Thoracic aorta (tissue), 2 donors: ENCODE measurements at regions not wholly inside any gene's neighbourhood (a gene's known extent, or its start where the extent isn't known, plus 50 kb on each side); places are given as distances from the start of the nearest gene placed in this dataset.

Experiments
- ATAC-seq: fragments of 150-250 bp; one replicate; pipeline ENCODE4 v1.8.0; 2017; ENCODE audit warnings: low read depth; ENCODE audit not compliant: insufficient number of reproducible peaks, low FRiP score
- DNase-seq: peaks from one replicate; pipeline ENCODE4 v3.0.0-alpha.2; 2020; ENCODE audit warnings: low spot score
- H3K27ac ChIP-seq, 2 donors: fragments of 200-600 bp; sonication (generic); 1 replicate in 1 of 2; 2 replicates in 1 of 2; pipeline ENCODE4 v1.5.1; 2016; ENCODE audit warnings: mild to moderate bottlenecking in 2 of 2, moderate library complexity in 2 of 2
- H3K27me3 ChIP-seq: fragments of 200-600 bp; sonication (generic); replicated peaks from 2 replicates; pipeline ENCODE4 v1.6.0; 2016; ENCODE audit warnings: mild to moderate bottlenecking; ENCODE audit not compliant: insufficient read depth
- H3K36me3 ChIP-seq: fragments of 200-600 bp; sonication (generic); one replicate; pipeline ENCODE4 v1.5.1; 2016
- H3K4me1 ChIP-seq, 2 donors: fragments of 200-600 bp; sonication (generic); 1 replicate in 1 of 2; 2 replicates in 1 of 2; pipeline versions ENCODE4 v1.5.1 to v1.6.0; 2016; ENCODE audit warnings: low read depth in 2 of 2, mild to moderate bottlenecking in 1 of 2; ENCODE audit not compliant: control insufficient read depth in 1 of 2
- H3K4me3 ChIP-seq: fragments of 200-600 bp; sonication (generic); 2 replicates; pipeline ENCODE4 v1.5.1; 2016; ENCODE audit warnings: mild to moderate bottlenecking
- H3K9me3 ChIP-seq: fragments of 200-600 bp; sonication (generic); 2 replicates; pipeline ENCODE4 v1.5.1; 2016
- TF ChIP-seq, protein P1 (sequence below): fragments of 200-600 bp; sonication (generic); IDR thresholded peaks from one replicate; pipeline ENCODE4 v1.5.1; 2019; ENCODE audit warnings: antibody characterized with exemption

DNA sequence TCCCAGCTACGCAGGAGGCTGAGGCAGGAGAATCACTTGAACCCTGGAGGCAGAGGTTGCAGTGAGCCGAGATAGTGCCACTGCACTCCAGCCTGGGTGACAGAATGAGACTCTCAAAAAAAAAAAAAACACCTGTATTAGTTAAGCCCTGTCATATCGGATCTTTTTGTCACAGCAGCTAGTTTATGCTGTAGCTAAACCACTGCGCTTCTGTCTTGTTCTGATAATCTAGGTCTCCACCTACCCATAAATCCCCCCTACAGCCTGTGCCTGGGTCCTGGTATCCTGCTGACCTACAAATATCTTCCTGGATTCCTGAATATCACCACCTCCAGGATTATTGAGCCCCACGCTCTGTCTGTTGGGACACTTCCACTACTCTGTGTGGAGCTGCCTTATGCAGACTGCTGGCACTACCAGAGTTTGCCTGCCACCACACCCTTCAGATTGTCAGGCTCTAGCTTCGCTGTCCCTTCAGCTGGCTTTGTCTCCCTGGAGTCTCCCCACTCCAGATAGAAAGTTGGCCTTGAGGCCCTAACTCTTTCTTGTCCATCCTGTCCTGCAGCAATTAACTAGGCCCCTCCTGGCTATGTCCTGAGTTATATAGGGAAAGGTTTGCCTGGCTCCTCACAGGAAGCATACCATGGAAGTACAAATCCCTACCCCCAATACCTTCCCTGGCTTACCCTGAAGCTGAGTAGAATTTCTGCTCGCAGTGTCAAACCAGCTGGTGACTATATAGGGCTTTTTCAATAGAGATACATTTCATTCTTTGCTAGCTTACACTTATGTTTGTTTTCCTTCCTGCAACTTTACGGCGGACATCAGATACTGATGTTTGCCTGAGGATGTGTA is 136.0 kb upstream of the SERTAD2 start:
- Histone ChIP-seq H3K4me1 (peaks cover 0 to 9% of the 10 kb centered on the region in 2 donors), H3K27ac (no peak overlapping the region), H3K36me3 (no peaks in the 10 kb centered on the region), H3K27me3 (no peaks in the 10 kb centered on the region), H3K4me3 (no peak overlapping the region), H3K9me3 (no peaks in the 10 kb centered on the region)
- no peak for DNase-seq
- no peak for ATAC-seq
- TF ChIP-seq, protein P1, sequence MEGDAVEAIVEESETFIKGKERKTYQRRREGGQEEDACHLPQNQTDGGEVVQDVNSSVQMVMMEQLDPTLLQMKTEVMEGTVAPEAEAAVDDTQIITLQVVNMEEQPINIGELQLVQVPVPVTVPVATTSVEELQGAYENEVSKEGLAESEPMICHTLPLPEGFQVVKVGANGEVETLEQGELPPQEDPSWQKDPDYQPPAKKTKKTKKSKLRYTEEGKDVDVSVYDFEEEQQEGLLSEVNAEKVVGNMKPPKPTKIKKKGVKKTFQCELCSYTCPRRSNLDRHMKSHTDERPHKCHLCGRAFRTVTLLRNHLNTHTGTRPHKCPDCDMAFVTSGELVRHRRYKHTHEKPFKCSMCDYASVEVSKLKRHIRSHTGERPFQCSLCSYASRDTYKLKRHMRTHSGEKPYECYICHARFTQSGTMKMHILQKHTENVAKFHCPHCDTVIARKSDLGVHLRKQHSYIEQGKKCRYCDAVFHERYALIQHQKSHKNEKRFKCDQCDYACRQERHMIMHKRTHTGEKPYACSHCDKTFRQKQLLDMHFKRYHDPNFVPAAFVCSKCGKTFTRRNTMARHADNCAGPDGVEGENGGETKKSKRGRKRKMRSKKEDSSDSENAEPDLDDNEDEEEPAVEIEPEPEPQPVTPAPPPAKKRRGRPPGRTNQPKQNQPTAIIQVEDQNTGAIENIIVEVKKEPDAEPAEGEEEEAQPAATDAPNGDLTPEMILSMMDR = no peak

DNA sequence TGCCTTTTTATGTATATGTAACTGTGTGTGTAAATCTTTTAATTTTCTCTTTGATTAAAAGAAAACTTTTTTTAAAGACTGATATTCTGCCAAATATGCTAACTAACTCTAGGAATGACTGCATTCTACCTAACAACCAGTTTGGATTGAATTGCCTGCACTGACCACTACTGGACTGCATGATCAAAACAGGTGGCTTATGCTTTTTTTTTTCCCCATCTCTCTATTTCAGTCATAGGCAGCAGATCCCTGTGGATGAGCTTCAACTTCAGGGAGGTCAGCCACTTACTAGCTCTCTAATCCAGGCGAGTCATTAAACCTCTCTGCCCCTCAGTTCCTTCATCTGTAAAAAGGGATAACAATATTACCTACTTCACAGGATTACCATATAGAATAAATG is 138.6 kb upstream of the SERTAD2 start:
- TF ChIP-seq, protein P1 = no peak
- no peak overlapping the region for H3K27ac ChIP-seq

DNA sequence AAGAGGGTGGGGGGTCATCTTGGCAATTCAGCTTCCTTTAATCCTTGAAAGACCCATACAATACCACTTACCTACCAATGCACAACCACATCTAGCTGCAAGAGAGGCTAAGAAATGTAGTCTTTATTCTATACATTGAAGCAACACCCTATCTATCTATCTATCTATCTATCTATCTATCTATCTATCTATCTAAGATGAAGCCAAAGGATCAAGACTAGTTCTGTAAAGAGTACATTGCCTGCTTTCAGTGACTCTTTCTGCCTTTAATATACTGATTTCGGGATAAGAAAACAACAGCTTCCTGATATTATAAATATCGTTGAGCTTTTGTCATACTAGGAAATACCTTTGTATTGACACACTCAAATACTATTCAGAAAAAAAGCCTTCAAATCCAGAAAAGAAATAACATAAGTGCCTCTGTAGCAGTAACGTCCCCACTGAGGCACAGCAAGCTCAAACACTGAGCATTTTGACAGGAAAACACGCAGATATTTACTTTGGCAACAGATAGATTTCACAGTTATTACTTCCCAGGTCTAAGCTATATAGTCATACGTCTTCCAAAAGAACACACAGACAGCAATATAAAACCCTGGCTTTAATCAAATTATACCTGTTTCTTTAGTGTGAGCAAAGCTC is 139.4 kb upstream of the SERTAD2 start:
- Histone ChIP-seq H3K4me1 (peaks cover 0 to 13% of the 10 kb centered on the region in 2 donors), H3K4me3 (no peak overlapping the region), H3K9me3 (no peaks in the 10 kb centered on the region), H3K27me3 (no peaks in the 10 kb centered on the region), H3K36me3 (no peaks in the 10 kb centered on the region), H3K27ac (no peak overlapping the region)
- DNase-seq = no peak
- TF ChIP-seq, protein P1 = no peak
- no peak for ATAC-seq

More for the DNA sequence above, 138.6 kb upstream of the SERTAD2 start:
- H3K4me1 ChIP-seq = peaks cover 0 to 9% of the 10 kb centered on the region in 2 donors
- no peak for DNase-seq
- H3K27me3 ChIP-seq = no peaks in the 10 kb centered on the region
- no peak overlapping the region for H3K4me3 ChIP-seq
- H3K9me3 ChIP-seq = no peaks in the 10 kb centered on the region
- no peak for ATAC-seq
- no peaks in the 10 kb centered on the region for H3K36me3 ChIP-seq

DNA sequence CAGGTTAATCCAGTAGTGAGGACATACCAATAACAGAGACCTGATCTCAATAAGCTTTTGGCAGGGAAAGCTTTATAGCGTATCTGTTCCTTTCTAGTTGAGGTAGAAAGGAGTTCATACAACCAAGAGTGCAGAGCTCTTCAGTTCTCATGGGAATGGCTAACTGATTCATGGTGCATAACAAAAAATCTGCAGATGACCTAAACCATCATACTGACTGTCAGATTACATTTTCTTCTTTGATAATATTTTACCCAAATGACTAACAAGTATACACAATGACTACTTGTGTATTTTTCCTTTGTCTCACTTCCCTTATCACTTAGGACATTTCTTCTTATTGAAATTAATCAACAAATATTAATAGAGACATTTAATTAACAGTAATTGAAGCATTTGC is 140.0 kb upstream of the SERTAD2 start:
- Histone ChIP-seq H3K4me1 (peaks cover 0 to 19% of the 10 kb centered on the region in 2 donors), H3K27me3 (no peaks in the 10 kb centered on the region), H3K36me3 (no peaks in the 10 kb centered on the region), H3K27ac (no peak overlapping the region), H3K9me3 (no peaks in the 10 kb centered on the region), H3K4me3 (no peak overlapping the region)
- DNase-seq (no peak), ATAC-seq (no peak)
- TF ChIP-seq, protein P1 = no peak

DNA sequence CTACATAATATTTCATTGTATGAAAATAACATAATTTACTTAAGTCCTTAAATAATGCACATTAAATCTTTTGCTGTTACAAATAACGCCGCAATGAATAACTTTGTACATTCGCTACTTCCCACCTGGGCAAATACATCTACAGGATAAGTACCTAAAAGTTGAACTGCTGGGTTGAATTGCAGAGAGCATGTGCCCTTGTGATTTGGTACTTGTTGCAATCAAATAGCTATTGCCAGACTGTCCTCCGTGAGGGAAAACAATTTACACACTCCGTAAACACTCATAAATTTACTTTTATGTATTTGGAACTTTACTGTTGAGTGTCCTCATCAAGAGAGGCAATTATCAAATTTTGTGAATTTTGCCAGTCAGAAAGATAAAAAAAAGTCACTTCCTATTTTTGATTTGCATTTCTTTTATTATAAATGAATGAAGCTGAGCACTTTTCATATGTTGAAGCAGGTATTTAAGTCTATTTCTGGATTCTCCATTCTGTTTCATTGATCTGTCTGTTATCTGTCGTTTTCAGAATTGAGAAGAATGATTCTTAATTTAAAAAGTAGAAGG is 140.8 kb upstream of the SERTAD2 start:
- Histone ChIP-seq H3K27me3 (no peaks in the 10 kb centered on the region), H3K4me1 (peaks cover 0 to 19% of the 10 kb centered on the region in 2 donors), H3K4me3 (no peak overlapping the region), H3K9me3 (no peaks in the 10 kb centered on the region), H3K27ac (no peak overlapping the region), H3K36me3 (no peaks in the 10 kb centered on the region)
- TF ChIP-seq, protein P1 = no peak
- ATAC-seq = no peak
- DNase-seq = no peak
